K562 (cell line): ENCODE measurements at regions not wholly inside any gene's neighbourhood (a gene's known extent, or its start where the extent isn't known, plus 50 kb on each side); places are given as distances from the start of the nearest gene placed in this dataset.

ENCODE experiments used
- ATAC-seq: fragments of 200-7000 bp; cut with Tn5 transposase; 3 replicates; pipeline ENCODE4 v1.9.1; 2020; ENCODE audit warnings: moderate library complexity
- BruUV-seq: library from RNA; stranded (reverse); fragments of 400-500 nt; replicated peaks from 2 replicates; lab custom pipeline; 2021; lab: Mats Ljungman, UMichigan
- CTCF ChIA-PET: fragments of 300-600 bp; formaldehyde crosslinking; extraction: SDS; loops from one replicate; lab custom pipeline; 2021; ENCODE audit warnings: low intra/inter-chr PET ratio; lab: Yijun Ruan, JAX
- POLR2A ChIA-PET: fragments of 300-600, 350-650 bp; sonication (Branson Sonifier 250); formaldehyde crosslinking; extraction: SDS; loops from one replicate; lab custom pipeline; 2021; ENCODE audit warnings: antibody characterized with exemption, inconsistent platforms; lab: Yijun Ruan, JAX
- DNase-seq, 4 experiments: peaks; one replicate each; pipeline versions ENCODE4 v3.0.0 to v3.0.0-alpha.2; 2011 to 2018; ENCODE audit warnings: low spot score in 3 of 4, mixed read lengths in 3 of 4; ENCODE audit errors: extremely low read depth in 1 of 4
- FAIRE-seq: peaks from 2 replicates; lab custom pipeline; 2011; peaks lifted over from hg19 to GRCh38; lab: Jason Lieb, UNC
- H2AFZ ChIP-seq: 2 replicates; pipeline ENCODE4 v1.6.0; 2011; ENCODE audit warnings: low read depth, low read length, control low read depth, inconsistent platforms
- H3K27ac ChIP-seq: fragments of 200-600 bp; 3 replicates; pipeline ENCODE4 v1.8.0; 2011; ENCODE audit warnings: low read depth, mild to moderate bottlenecking, control low read depth, inconsistent platforms, low read length, moderate library complexity, mixed read lengths; ENCODE audit errors: extremely low read depth
- H3K27me3 ChIP-seq, 2 experiments: fragments of 300-600 bp in 1 of 2; 2 replicates in 1 of 2; 3 replicates in 1 of 2; pipeline versions ENCODE4 v1.6.0 to v1.8.0; 2011; ENCODE audit warnings: inconsistent platforms in 2 of 2, low read length in 2 of 2, mild to moderate bottlenecking in 1 of 2, mixed read lengths in 1 of 2, moderate library complexity in 1 of 2; ENCODE audit not compliant: control insufficient read depth in 2 of 2, insufficient read depth in 2 of 2
- H3K36me3 ChIP-seq: fragments of 300-600 bp; 3 replicates; pipeline ENCODE4 v1.8.0; 2011; ENCODE audit warnings: mild to moderate bottlenecking, low read length, inconsistent platforms; ENCODE audit not compliant: control insufficient read depth, insufficient read depth
- H3K4me1 ChIP-seq, 2 experiments: fragments of 200-600 bp in 1 of 2; replicated peaks in 1 of 2; 2 replicates in 1 of 2; 3 replicates in 1 of 2; pipeline versions ENCODE4 v1.5.1 to v1.8.0; 2011; ENCODE audit warnings: inconsistent platforms in 2 of 2, low read length in 2 of 2, mild to moderate bottlenecking in 1 of 2, mixed read lengths in 1 of 2, moderate library complexity in 1 of 2; ENCODE audit not compliant: control insufficient read depth in 2 of 2, insufficient read depth in 2 of 2
- H3K4me2 ChIP-seq: 2 replicates; pipeline ENCODE4 v1.6.1; 2011; ENCODE audit warnings: low read length, control low read depth, inconsistent platforms, mixed read lengths; ENCODE audit not compliant: insufficient read depth
- H3K4me3 ChIP-seq: fragments of 200-600 bp; sonication (generic), shearing (Covaris generic); 2 replicates; pipeline ENCODE4 v1.5.1; 2016; ENCODE audit warnings: control low read depth, inconsistent platforms
- H3K79me2 ChIP-seq: fragments of 200-600 bp; 3 replicates; pipeline ENCODE4 v1.8.0; 2011; ENCODE audit warnings: low read length, inconsistent platforms; ENCODE audit not compliant: control insufficient read depth, insufficient read depth
- H3K9ac ChIP-seq, 2 experiments: 2 replicates each; pipeline versions ENCODE4 v1.6.0 to v1.6.1; 2011; ENCODE audit warnings: low read depth in 2 of 2, low read length in 2 of 2, control low read depth in 1 of 2, inconsistent platforms in 1 of 2, mild to moderate bottlenecking in 1 of 2, mixed read lengths in 1 of 2; ENCODE audit not compliant: insufficient read depth in 1 of 2
- H3K9me1 ChIP-seq: one replicate; pipeline ENCODE4 v1.6.0; 2011; ENCODE audit warnings: inconsistent platforms, mild to moderate bottlenecking, low read length, moderate library complexity; ENCODE audit not compliant: control insufficient read depth, insufficient read depth
- H3K9me3 ChIP-seq: replicated peaks from 2 replicates; pipeline ENCODE4 v1.5.1; 2011; ENCODE audit warnings: low read depth, low read length, inconsistent platforms; ENCODE audit not compliant: control insufficient read depth, insufficient read depth
- H4K20me1 ChIP-seq: replicated peaks from 2 replicates; pipeline ENCODE4 v1.6.1; 2011; ENCODE audit warnings: low read length, inconsistent platforms, mixed read lengths; ENCODE audit not compliant: control insufficient read depth, insufficient read depth
- CBX2 ChIP-seq: fragments of 200-600 bp; sonication (generic); IDR thresholded peaks from one replicate; pipeline ENCODE4 v1.6.1; 2012; ENCODE audit warnings: mild to moderate bottlenecking, low read length, inconsistent platforms; ENCODE audit not compliant: insufficient read depth, poor library complexity, severe bottlenecking
- FOXP1 ChIP-seq: sonication (generic); formaldehyde crosslinking; IDR thresholded peaks from 2 replicates; pipeline ENCODE4 v1.8.0; 2022; ENCODE audit warnings: mild to moderate bottlenecking, missing genetic modification reagents
- KHSRP ChIP-seq: fragments of 450-650 bp; IDR thresholded peaks from 2 replicates; pipeline ENCODE4 v1.6.1; 2017
- NFRKB ChIP-seq: fragments of 450-650 bp; IDR thresholded peaks from 2 replicates; pipeline ENCODE4 v1.6.1; 2016; ENCODE audit warnings: low read depth
- PCBP2 ChIP-seq: fragments of 200-400 bp; formaldehyde crosslinking; IDR thresholded peaks from 2 replicates; pipeline ENCODE4 v1.6.1; 2018; ENCODE audit warnings: low read length, low read depth, mild to moderate bottlenecking, moderate library complexity; ENCODE audit not compliant: poor library complexity, severe bottlenecking
- PYGO2 ChIP-seq: fragments of 450-650 bp; IDR thresholded peaks from 2 replicates; pipeline ENCODE4 v1.6.1; 2016; ENCODE audit warnings: mild to moderate bottlenecking, missing genetic modification characterization, moderate library complexity, missing compliant biosample characterization
- SRSF9 ChIP-seq: fragments of 200-400 bp; formaldehyde crosslinking; IDR thresholded peaks from 2 replicates; pipeline ENCODE4 v1.6.1; 2017; ENCODE audit warnings: low read depth, low read length, borderline replicate concordance
- ZNF436 ChIP-seq: fragments of 250-450, 450-650 bp; sonication (Bioruptor Pico); formaldehyde crosslinking; IDR thresholded peaks from 2 replicates; pipeline ENCODE4 v1.7.0; 2020; ENCODE audit warnings: mild to moderate bottlenecking
- ZNF764 ChIP-seq: fragments of 250-450 bp; sonication (Bioruptor Pico); IDR thresholded peaks from 2 replicates; pipeline ENCODE4 v1.4.0; 2020; ENCODE audit warnings: low read depth, mild to moderate bottlenecking, moderate library complexity
- WGBS: fragments of 100-300 bp; shearing (Covaris generic); methylation state at CpG from one replicate; pipeline ENCODE4 v1.1.6; 2016; ENCODE audit warnings: low coverage, mixed read lengths; ENCODE audit not compliant: insufficient coverage; ENCODE audit errors: missing lambda C conversion rate; 5-methylcytosine and 5-hydroxymethylcytosine counted together
- in situ Hi-C: fragments of 300-500 bp; cut with MboI; formaldehyde crosslinking; loops from 4 replicates; pipeline ENCODE4 v1.15.0; 2018; ENCODE audit warnings: inconsistent platforms, mixed read lengths
- intact Hi-C: fragments of 100-400 bp; cut with micrococcal nuclease; formaldehyde crosslinking; loops from 2 replicates; pipeline ENCODE4 v1.14.2; 2022
- TF ChIP-seq, protein P1 (sequence below): sonication (generic); formaldehyde crosslinking; IDR thresholded peaks from 2 replicates; pipeline ENCODE4 v1.5.0; 2020; ENCODE audit warnings: missing genetic modification reagents
- TF ChIP-seq, protein P2 (sequence below): fragments of 150-350 bp; conservative IDR thresholded peaks from 2 replicates; pipeline ENCODE4 v1.6.1; 2014; ENCODE audit warnings: low read length
- TF ChIP-seq, protein P3 (sequence below), 2 experiments: fragments of 200-800 bp in 1 of 2; sonication (Bioruptor generic) in 1 of 2; sonication (generic) in 1 of 2; formaldehyde crosslinking in 1 of 2; IDR thresholded peaks in 1 of 2; conservative IDR thresholded peaks in 1 of 2; 2 replicates each; pipeline versions ENCODE4 v1.5.0 to v1.6.1; 2016 to 2020; ENCODE audit warnings: missing compliant biosample characterization in 1 of 2, missing genetic modification characterization in 1 of 2, missing genetic modification reagents in 1 of 2
- TF ChIP-seq, protein P4 (sequence below): sonication (generic); formaldehyde crosslinking; IDR thresholded peaks from 2 replicates; pipeline ENCODE4 v1.8.0; 2022; ENCODE audit warnings: missing genetic modification reagents, mild to moderate bottlenecking, borderline replicate concordance

DNA sequence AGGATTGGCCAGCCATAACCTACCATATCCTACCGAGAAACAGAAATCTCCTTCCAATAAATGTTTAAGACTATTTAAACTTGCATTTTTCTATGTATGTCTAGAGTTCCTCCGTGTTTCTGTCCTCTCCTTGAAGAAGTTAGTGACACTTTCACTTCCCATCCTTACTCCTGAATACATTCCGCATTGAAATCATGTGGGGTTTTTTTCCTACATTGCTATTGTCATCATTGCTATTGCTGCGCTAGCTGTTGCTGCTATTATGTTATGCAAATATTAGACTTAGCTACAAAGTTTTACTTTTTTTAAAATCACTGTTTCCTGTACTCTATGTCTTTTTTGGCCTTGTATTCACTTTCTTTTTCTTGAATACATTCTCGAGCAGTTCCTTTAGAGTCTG lies 83.3 kb upstream of the NEK6 start:
- no peak for ATAC-seq
- H3K27me3 ChIP-seq = peaks cover 9 to 23% of the 10 kb centered on the region in 2 experiments; a peak in 4 of 5 replicates
- no peaks in the 10 kb centered on the region for H3K4me1 ChIP-seq
- TF ChIP-seq PCBP2 (no peak), KHSRP (no peak), ZNF436 (CRISPR knock-in tag) (no peak), SRSF9 (no peak), NFRKB (no peak), ZNF764 (no peak), PYGO2 (tag) (no peak), CBX2 (no peak), FOXP1 (CRISPR knock-in tag) (no peak)
- TF ChIP-seq, protein P1, sequence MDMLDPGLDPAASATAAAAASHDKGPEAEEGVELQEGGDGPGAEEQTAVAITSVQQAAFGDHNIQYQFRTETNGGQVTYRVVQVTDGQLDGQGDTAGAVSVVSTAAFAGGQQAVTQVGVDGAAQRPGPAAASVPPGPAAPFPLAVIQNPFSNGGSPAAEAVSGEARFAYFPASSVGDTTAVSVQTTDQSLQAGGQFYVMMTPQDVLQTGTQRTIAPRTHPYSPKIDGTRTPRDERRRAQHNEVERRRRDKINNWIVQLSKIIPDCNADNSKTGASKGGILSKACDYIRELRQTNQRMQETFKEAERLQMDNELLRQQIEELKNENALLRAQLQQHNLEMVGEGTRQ (CRISPR knock-in tag) = no peak
- TF ChIP-seq, protein P2, sequence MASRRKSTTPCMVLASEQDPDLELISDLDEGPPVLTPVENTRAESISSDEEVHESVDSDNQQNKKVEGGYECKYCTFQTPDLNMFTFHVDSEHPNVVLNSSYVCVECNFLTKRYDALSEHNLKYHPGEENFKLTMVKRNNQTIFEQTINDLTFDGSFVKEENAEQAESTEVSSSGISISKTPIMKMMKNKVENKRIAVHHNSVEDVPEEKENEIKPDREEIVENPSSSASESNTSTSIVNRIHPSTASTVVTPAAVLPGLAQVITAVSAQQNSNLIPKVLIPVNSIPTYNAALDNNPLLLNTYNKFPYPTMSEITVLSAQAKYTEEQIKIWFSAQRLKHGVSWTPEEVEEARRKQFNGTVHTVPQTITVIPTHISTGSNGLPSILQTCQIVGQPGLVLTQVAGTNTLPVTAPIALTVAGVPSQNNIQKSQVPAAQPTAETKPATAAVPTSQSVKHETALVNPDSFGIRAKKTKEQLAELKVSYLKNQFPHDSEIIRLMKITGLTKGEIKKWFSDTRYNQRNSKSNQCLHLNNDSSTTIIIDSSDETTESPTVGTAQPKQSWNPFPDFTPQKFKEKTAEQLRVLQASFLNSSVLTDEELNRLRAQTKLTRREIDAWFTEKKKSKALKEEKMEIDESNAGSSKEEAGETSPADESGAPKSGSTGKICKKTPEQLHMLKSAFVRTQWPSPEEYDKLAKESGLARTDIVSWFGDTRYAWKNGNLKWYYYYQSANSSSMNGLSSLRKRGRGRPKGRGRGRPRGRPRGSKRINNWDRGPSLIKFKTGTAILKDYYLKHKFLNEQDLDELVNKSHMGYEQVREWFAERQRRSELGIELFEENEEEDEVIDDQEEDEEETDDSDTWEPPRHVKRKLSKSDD = no peak
- TF ChIP-seq, protein P3, sequence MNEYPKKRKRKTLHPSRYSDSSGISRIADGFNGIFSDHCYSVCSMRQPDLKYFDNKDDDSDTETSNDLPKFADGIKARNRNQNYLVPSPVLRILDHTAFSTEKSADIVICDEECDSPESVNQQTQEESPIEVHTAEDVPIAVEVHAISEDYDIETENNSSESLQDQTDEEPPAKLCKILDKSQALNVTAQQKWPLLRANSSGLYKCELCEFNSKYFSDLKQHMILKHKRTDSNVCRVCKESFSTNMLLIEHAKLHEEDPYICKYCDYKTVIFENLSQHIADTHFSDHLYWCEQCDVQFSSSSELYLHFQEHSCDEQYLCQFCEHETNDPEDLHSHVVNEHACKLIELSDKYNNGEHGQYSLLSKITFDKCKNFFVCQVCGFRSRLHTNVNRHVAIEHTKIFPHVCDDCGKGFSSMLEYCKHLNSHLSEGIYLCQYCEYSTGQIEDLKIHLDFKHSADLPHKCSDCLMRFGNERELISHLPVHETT (CRISPR knock-in tag; conservative IDR thresholded peaks at IDR 0.05 in 1 of 2, IDR thresholded peaks at IDR 0.05 in 1 of 2) = no peak
- TF ChIP-seq, protein P4, sequence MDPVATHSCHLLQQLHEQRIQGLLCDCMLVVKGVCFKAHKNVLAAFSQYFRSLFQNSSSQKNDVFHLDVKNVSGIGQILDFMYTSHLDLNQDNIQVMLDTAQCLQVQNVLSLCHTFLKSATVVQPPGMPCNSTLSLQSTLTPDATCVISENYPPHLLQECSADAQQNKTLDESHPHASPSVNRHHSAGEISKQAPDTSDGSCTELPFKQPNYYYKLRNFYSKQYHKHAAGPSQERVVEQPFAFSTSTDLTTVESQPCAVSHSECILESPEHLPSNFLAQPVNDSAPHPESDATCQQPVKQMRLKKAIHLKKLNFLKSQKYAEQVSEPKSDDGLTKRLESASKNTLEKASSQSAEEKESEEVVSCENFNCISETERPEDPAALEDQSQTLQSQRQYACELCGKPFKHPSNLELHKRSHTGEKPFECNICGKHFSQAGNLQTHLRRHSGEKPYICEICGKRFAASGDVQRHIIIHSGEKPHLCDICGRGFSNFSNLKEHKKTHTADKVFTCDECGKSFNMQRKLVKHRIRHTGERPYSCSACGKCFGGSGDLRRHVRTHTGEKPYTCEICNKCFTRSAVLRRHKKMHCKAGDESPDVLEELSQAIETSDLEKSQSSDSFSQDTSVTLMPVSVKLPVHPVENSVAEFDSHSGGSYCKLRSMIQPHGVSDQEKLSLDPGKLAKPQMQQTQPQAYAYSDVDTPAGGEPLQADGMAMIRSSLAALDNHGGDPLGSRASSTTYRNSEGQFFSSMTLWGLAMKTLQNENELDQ = no peak
- TF ChIP-seq, all 486 proteins: peak for 0
- Histone ChIP-seq H3K79me2 (no peaks in the 10 kb centered on the region), H3K9ac (no peak overlapping the region), H3K27ac (no peak overlapping the region), H3K9me3 (no peaks in the 10 kb centered on the region), H3K4me3 (no peak overlapping the region), H4K20me1 (no peaks in the 10 kb centered on the region), H3K9me1 (no peaks in the 10 kb centered on the region), H2AFZ (no peak overlapping the region), H3K4me2 (no peak overlapping the region), H3K36me3 (no peaks in the 10 kb centered on the region)
- in situ Hi-C loops (no loop called here), intact Hi-C loops (no loop called here)
- FAIRE-seq = no peak
- ChIA-PET CTCF (no interaction called here), POLR2A (interaction anchor here (0.6 kb wide), 1 partner anchor 46 kb away, joined by 3 read pairs; no protein-coding TSS in a partner anchor)
- DNase-seq = no peak
- 27% methylated on average over 5 of the region's 5 CpGs for WGBS
- no TSS peak for BruUV-seq
